Right lobe of liver (tissue), 4 donors: ENCODE measurements at regions not wholly inside any gene's neighbourhood (a gene's known extent, or its start where the extent isn't known, plus 50 kb on each side); places are given as distances from the start of the nearest gene placed in this dataset.

ENCODE experiments used
- POLR2A ChIP-seq: fragments of 450-650 bp; IDR thresholded peaks from one replicate; pipeline ENCODE4 v1.6.1; 2017; ENCODE audit warnings: antibody characterized with exemption, mild to moderate bottlenecking
- TF ChIP-seq, protein P1 (sequence below), 4 donors: fragments of 200-600 bp in 3 of 4; fragments of 450-650 bp in 1 of 4; IDR thresholded peaks; one replicate each; pipeline versions ENCODE4 v1.5.1 to v1.8.0; 2016 to 2022; ENCODE audit warnings: antibody characterized with exemption in 4 of 4, mild to moderate bottlenecking in 2 of 4
- donor health status: DM: no; HTN: no; CAD: no.
- donor health status: DM: no; HTN: no; CAD: no.
- donor health status: DM: no; HTN: yes; CAD: no.

GRCh38 chr9:90958328-90958727 is 156.7 kb downstream of the SYK start:
- TF ChIP-seq, protein P1, sequence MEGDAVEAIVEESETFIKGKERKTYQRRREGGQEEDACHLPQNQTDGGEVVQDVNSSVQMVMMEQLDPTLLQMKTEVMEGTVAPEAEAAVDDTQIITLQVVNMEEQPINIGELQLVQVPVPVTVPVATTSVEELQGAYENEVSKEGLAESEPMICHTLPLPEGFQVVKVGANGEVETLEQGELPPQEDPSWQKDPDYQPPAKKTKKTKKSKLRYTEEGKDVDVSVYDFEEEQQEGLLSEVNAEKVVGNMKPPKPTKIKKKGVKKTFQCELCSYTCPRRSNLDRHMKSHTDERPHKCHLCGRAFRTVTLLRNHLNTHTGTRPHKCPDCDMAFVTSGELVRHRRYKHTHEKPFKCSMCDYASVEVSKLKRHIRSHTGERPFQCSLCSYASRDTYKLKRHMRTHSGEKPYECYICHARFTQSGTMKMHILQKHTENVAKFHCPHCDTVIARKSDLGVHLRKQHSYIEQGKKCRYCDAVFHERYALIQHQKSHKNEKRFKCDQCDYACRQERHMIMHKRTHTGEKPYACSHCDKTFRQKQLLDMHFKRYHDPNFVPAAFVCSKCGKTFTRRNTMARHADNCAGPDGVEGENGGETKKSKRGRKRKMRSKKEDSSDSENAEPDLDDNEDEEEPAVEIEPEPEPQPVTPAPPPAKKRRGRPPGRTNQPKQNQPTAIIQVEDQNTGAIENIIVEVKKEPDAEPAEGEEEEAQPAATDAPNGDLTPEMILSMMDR (IDR thresholded peaks at IDR 0.05), result no peak
- no peak for TF ChIP-seq POLR2A
